ENCODE measurements at regions not wholly inside any gene's neighbourhood (a gene's known extent, or its start where the extent isn't known, plus 50 kb on each side); places are given as distances from the start of the nearest gene placed in this dataset.

DNA sequence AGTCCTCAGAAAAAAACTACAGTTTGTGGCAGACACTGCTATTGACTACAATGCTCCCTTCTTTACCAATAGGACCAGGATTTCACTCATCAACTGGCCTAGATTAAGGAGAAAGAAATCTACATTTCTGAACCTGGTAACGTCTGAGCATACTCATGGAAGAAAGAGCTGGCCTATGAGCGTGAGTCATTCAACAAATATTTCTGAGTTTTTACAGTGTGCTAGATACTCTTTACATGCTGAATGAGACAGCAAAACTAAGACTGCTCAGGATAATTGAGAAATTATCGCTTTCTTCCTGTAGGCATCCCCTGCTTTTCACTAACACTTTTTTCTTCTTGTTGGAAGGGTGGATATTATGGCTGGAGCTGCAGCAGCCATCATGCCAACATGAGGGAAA is 609.7 kb downstream of the TNS3 start:
- Histone ChIP-seq H3K79me2 (ENCODE audit: insufficient read depth, low read length) (no peaks in the 10 kb centered on the region), H3K4me2 (ENCODE audit: low read length) (peak overlapping the region; percentile 23), H3K4me3 (ENCODE audit: insufficient read depth, low read depth, low read length) (no peak overlapping the region), H2AFZ (ENCODE audit: low read depth, low read length) (peak overlapping the region; percentile 70), H3K9ac (ENCODE audit: low read length) (no peak overlapping the region), H3K27me3 (ENCODE audit: insufficient read depth, low read length) (no peaks in the 10 kb centered on the region), H3K4me1 (ENCODE audit: insufficient read depth, low read length) (peaks cover 15% of the 10 kb centered on the region), H3K9me3 (ENCODE audit: insufficient read depth, low read depth, low read length) (no peaks in the 10 kb centered on the region), H4K20me1 (ENCODE audit: insufficient read depth, low read length) (no peaks in the 10 kb centered on the region), H3K36me3 (ENCODE audit: insufficient read depth, low read length) (no peaks in the 10 kb centered on the region), H3K27ac (ENCODE audit: low read depth, low read length) (peak overlapping the region; percentile 69)
- TF ChIP-seq EZH2 (IDR thresholded peaks at IDR 0.05; ENCODE audit: insufficient read depth, low read length), result no peak
- TF ChIP-seq, protein P1, sequence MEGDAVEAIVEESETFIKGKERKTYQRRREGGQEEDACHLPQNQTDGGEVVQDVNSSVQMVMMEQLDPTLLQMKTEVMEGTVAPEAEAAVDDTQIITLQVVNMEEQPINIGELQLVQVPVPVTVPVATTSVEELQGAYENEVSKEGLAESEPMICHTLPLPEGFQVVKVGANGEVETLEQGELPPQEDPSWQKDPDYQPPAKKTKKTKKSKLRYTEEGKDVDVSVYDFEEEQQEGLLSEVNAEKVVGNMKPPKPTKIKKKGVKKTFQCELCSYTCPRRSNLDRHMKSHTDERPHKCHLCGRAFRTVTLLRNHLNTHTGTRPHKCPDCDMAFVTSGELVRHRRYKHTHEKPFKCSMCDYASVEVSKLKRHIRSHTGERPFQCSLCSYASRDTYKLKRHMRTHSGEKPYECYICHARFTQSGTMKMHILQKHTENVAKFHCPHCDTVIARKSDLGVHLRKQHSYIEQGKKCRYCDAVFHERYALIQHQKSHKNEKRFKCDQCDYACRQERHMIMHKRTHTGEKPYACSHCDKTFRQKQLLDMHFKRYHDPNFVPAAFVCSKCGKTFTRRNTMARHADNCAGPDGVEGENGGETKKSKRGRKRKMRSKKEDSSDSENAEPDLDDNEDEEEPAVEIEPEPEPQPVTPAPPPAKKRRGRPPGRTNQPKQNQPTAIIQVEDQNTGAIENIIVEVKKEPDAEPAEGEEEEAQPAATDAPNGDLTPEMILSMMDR (IDR thresholded peaks at IDR 0.05; ENCODE audit: insufficient read depth, low read depth, low read length), result no peak
- FAIRE-seq (peak; percentile 92), DNase-seq (ENCODE audit: low read depth) (peak; percentile 85)
- H3K27me3 Mint-ChIP-seq (ENCODE audit: low read depth, unreplicated experiment), result no peaks in the 10 kb centered on the region
- H3K9me3 Mint-ChIP-seq (ENCODE audit: unreplicated experiment), result no peaks in the 10 kb centered on the region
- H3K4me1 Mint-ChIP-seq (ENCODE audit: low read depth, unreplicated experiment), result peaks cover 22% of the 10 kb centered on the region
- no peak overlapping the region for H3K4me3 Mint-ChIP-seq (ENCODE audit: unreplicated experiment)
- no peaks in the 10 kb centered on the region for H3K36me3 Mint-ChIP-seq (ENCODE audit: low read depth, unreplicated experiment)
- peak overlapping the region; percentile 98 for H3K27ac Mint-ChIP-seq (ENCODE audit: unreplicated experiment)

DNA sequence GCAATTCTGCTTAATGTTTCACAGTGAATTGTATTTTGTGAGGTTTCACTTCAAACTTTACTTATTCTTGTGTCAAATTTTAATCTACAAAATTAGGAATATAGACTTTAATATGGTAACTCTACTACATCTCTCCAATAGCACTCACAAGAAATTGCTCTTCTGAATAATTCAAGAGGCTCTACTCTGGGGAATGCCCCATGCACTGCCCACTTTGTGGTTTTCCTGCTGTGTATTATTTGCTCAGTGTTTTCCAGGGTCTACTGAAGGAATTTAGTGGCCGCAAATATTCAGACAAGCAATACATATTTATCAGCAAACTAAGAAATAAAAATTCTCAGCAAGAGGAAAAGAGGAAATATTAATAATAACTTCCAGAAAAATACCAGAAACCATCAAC is 611.4 kb downstream of the TNS3 start:
- H3K9ac ChIP-seq (ENCODE audit: low read length), result no peak overlapping the region
- H3K27me3 ChIP-seq (ENCODE audit: insufficient read depth, low read length), result no peaks in the 10 kb centered on the region
- no peak overlapping the region for H2AFZ ChIP-seq (ENCODE audit: low read depth, low read length)
- peaks cover 15% of the 10 kb centered on the region for H3K4me1 ChIP-seq (ENCODE audit: insufficient read depth, low read length)
- FAIRE-seq, result no peak
- H3K4me2 ChIP-seq (ENCODE audit: low read length), result no peak overlapping the region
- H3K36me3 ChIP-seq (ENCODE audit: insufficient read depth, low read length), result no peaks in the 10 kb centered on the region
- H3K4me3 ChIP-seq (ENCODE audit: insufficient read depth, low read depth, low read length), result no peak overlapping the region
- H3K27me3 Mint-ChIP-seq (ENCODE audit: low read depth, unreplicated experiment), result no peaks in the 10 kb centered on the region
- H3K4me1 Mint-ChIP-seq (ENCODE audit: low read depth, unreplicated experiment), result peaks cover 22% of the 10 kb centered on the region
- DNase-seq (ENCODE audit: low read depth), result no peak
- H4K20me1 ChIP-seq (ENCODE audit: insufficient read depth, low read length), result no peaks in the 10 kb centered on the region
- TF ChIP-seq, protein P1 (IDR thresholded peaks at IDR 0.05; ENCODE audit: insufficient read depth, low read depth, low read length), result no peak
- no peaks in the 10 kb centered on the region for H3K9me3 Mint-ChIP-seq (ENCODE audit: unreplicated experiment)
- H3K36me3 Mint-ChIP-seq (ENCODE audit: low read depth, unreplicated experiment), result no peaks in the 10 kb centered on the region
- no peaks in the 10 kb centered on the region for H3K79me2 ChIP-seq (ENCODE audit: insufficient read depth, low read length)
- H3K27ac ChIP-seq (ENCODE audit: low read depth, low read length), result no peak overlapping the region
- no peaks in the 10 kb centered on the region for H3K9me3 ChIP-seq (ENCODE audit: insufficient read depth, low read depth, low read length)
- H3K4me3 Mint-ChIP-seq (ENCODE audit: unreplicated experiment), result no peak overlapping the region
- peak overlapping the region; percentile 58 for H3K27ac Mint-ChIP-seq (ENCODE audit: unreplicated experiment)

DNA sequence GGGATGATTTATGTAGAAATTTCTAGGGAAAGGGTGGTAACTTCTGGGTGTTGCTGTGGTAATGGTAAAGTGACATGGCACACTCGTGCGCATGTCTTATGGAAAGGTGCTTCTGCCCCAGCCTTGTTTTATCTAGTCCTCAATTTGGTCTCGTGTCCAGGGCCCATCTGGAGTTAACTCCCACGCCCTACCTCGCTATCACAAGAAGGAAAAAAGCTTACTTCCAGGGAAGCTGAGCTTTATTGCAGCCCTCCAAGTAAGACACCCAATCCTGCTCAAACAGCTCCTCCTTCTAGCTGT is 611.8 kb downstream of the TNS3 start:
- Histone ChIP-seq H2AFZ (ENCODE audit: low read depth, low read length) (no peak overlapping the region), H3K9me3 (ENCODE audit: insufficient read depth, low read depth, low read length) (no peaks in the 10 kb centered on the region), H3K4me1 (ENCODE audit: insufficient read depth, low read length) (peaks cover 15% of the 10 kb centered on the region), H3K9ac (ENCODE audit: low read length) (no peak overlapping the region), H3K27ac (ENCODE audit: low read depth, low read length) (no peak overlapping the region), H4K20me1 (ENCODE audit: insufficient read depth, low read length) (no peaks in the 10 kb centered on the region), H3K27me3 (ENCODE audit: insufficient read depth, low read length) (no peaks in the 10 kb centered on the region), H3K79me2 (ENCODE audit: insufficient read depth, low read length) (no peaks in the 10 kb centered on the region), H3K4me2 (ENCODE audit: low read length) (peak overlapping the region; percentile 51), H3K36me3 (ENCODE audit: insufficient read depth, low read length) (no peaks in the 10 kb centered on the region), H3K4me3 (ENCODE audit: insufficient read depth, low read depth, low read length) (no peak overlapping the region)
- no peak overlapping the region for H3K27ac Mint-ChIP-seq (ENCODE audit: unreplicated experiment)
- H3K36me3 Mint-ChIP-seq (ENCODE audit: low read depth, unreplicated experiment), result no peaks in the 10 kb centered on the region
- no peaks in the 10 kb centered on the region for H3K9me3 Mint-ChIP-seq (ENCODE audit: unreplicated experiment)
- H3K4me1 Mint-ChIP-seq (ENCODE audit: low read depth, unreplicated experiment), result peaks cover 22% of the 10 kb centered on the region
- TF ChIP-seq, protein P1 (IDR thresholded peaks at IDR 0.05; ENCODE audit: insufficient read depth, low read depth, low read length), result no peak
- no peak for TF ChIP-seq EZH2 (IDR thresholded peaks at IDR 0.05; ENCODE audit: insufficient read depth, low read length)
- FAIRE-seq (no peak), DNase-seq (ENCODE audit: low read depth) (no peak)
- H3K27me3 Mint-ChIP-seq (ENCODE audit: low read depth, unreplicated experiment), result no peaks in the 10 kb centered on the region
- no peak overlapping the region for H3K4me3 Mint-ChIP-seq (ENCODE audit: unreplicated experiment)
